HG03097 (cell line): ENCODE measurements at regions not wholly inside any gene's neighbourhood (a gene's known extent, or its start where the extent isn't known, plus 50 kb on each side); places are given as distances from the start of the nearest gene placed in this dataset.
"Not testable (repeated sequence)": the region's sequence is repeated elsewhere in the genome, so short reads cannot be mapped to it uniquely, and the experiment has no call there.

ENCODE experiments used
- ATAC-seq: cut with Tn5 transposase; IDR thresholded peaks from one replicate; pipeline ENCODE4 v1.9.1; 2021; ENCODE audit not compliant: unreplicated experiment, low FRiP score

- no peak for ATAC-seq
Measured at GRCh38 chr12:125852116-125852515, 786.9 kb downstream of the AACS start.

GRCh38 chr12:125852679-125853078 lies 787.4 kb downstream of the AACS start:
- no peak for ATAC-seq

- no peak for ATAC-seq
Measured at GRCh38 chr12:125853670-125854069, 788.4 kb downstream of the AACS start.

- no peak for ATAC-seq
Measured at GRCh38 chr12:125856366-125856765, 791.1 kb downstream of the AACS start.

GRCh38 chr12:125856896-125857295 lies 791.7 kb downstream of the AACS start:
- no peak for ATAC-seq

- ATAC-seq = no peak
Measured at GRCh38 chr12:125860672-125861288, 795.5 kb downstream of the AACS start.

GRCh38 chr12:125861299-125862281 lies 796.4 kb downstream of the AACS start:
- ATAC-seq = no peak

- ATAC-seq = not testable (repeated sequence)
Measured at GRCh38 chr12:125865236-125865635, 800.0 kb downstream of the AACS start.

- no peak for ATAC-seq
Measured at GRCh38 chr12:125871811-125872594, 806.8 kb downstream of the AACS start.

- ATAC-seq = no peak
Measured at GRCh38 chr12:125873016-125873415, 807.8 kb downstream of the AACS start.

GRCh38 chr12:125878483-125878882 lies 813.2 kb downstream of the AACS start:
- ATAC-seq = no peak

- no peak for ATAC-seq
Measured at GRCh38 chr12:125882141-125882540, 816.9 kb downstream of the AACS start.

- ATAC-seq = no peak
Measured at GRCh38 chr12:125888921-125889320, 823.7 kb downstream of the AACS start.

GRCh38 chr12:125889742-125890141 lies 824.5 kb downstream of the AACS start:
- no peak for ATAC-seq

- no peak for ATAC-seq
Measured at GRCh38 chr12:125890366-125890905, 825.2 kb downstream of the AACS start.

- ATAC-seq = no peak
Measured at GRCh38 chr12:125890971-125891370, 825.7 kb downstream of the AACS start.

GRCh38 chr12:125892276-125892675 lies 827.0 kb downstream of the AACS start:
- no peak for ATAC-seq

GRCh38 chr12:125902991-125903390 lies 837.8 kb downstream of the AACS start:
- no peak for ATAC-seq

GRCh38 chr12:125907351-125907750 lies 842.1 kb downstream of the AACS start:
- ATAC-seq = no peak

- ATAC-seq = no peak
Measured at GRCh38 chr12:125919856-125920470, 854.7 kb downstream of the AACS start.
